ENCODE measurements at regions not wholly inside any gene's neighbourhood (a gene's known extent, or its start where the extent isn't known, plus 50 kb on each side); places are given as distances from the start of the nearest gene placed in this dataset.

- H3K9me3 Mint-ChIP-seq = peaks cover 4% of the 10 kb centered on the region
- DNase-seq (ENCODE audit: low read depth, low spot score) = no peak
- H3K4me3 Mint-ChIP-seq = no peak overlapping the region
- no peak for TF ChIP-seq CTCF (conservative IDR thresholded peaks at IDR 0.05)
- no peaks in the 10 kb centered on the region for H3K27me3 Mint-ChIP-seq (ENCODE audit: low read depth)
- peaks cover 4% of the 10 kb centered on the region for H3K36me3 Mint-ChIP-seq (ENCODE audit: low read depth)
- H3K4me1 Mint-ChIP-seq = peaks cover 6% of the 10 kb centered on the region
- no peak overlapping the region for H3K27ac Mint-ChIP-seq (ENCODE audit: unreplicated experiment)
Observed at GRCh38 chr13:39982745-39983144, 327.3 kb downstream of the COG6 start.

GRCh38 chr13:39985071-39985470 is 329.6 kb downstream of the COG6 start:
- DNase-seq (ENCODE audit: low read depth, low spot score) = no peak
- peaks cover 11% of the 10 kb centered on the region for H3K9me3 Mint-ChIP-seq
- peaks cover 17% of the 10 kb centered on the region for H3K4me1 Mint-ChIP-seq
- no peak overlapping the region for H3K4me3 Mint-ChIP-seq
- no peak for TF ChIP-seq CTCF (conservative IDR thresholded peaks at IDR 0.05)
- H3K27me3 Mint-ChIP-seq (ENCODE audit: low read depth) = no peaks in the 10 kb centered on the region
- H3K36me3 Mint-ChIP-seq (ENCODE audit: low read depth) = peaks cover 4% of the 10 kb centered on the region
- H3K27ac Mint-ChIP-seq (ENCODE audit: unreplicated experiment) = no peak overlapping the region

GRCh38 chr13:39988351-39988750 is 332.9 kb downstream of the COG6 start:
- DNase-seq (ENCODE audit: low read depth, low spot score) = no peak
- TF ChIP-seq CTCF (conservative IDR thresholded peaks at IDR 0.05) = no peak
- Mint-ChIP-seq H3K36me3 (ENCODE audit: low read depth) (peaks cover 4% of the 10 kb centered on the region), H3K9me3 (peaks cover 15% of the 10 kb centered on the region), H3K4me3 (peak overlapping the region; percentile 10), H3K27me3 (ENCODE audit: low read depth) (no peaks in the 10 kb centered on the region), H3K27ac (ENCODE audit: unreplicated experiment) (peak overlapping the region; percentile 55), H3K4me1 (peaks cover 17% of the 10 kb centered on the region)

GRCh38 chr13:39998166-39998565 is 342.7 kb downstream of the COG6 start:
- Mint-ChIP-seq H3K27me3 (ENCODE audit: low read depth) (no peaks in the 10 kb centered on the region), H3K36me3 (ENCODE audit: low read depth) (peaks cover 2% of the 10 kb centered on the region), H3K27ac (ENCODE audit: unreplicated experiment) (no peak overlapping the region), H3K9me3 (peaks cover 13% of the 10 kb centered on the region), H3K4me1 (peaks cover 3% of the 10 kb centered on the region), H3K4me3 (no peak overlapping the region)
- TF ChIP-seq CTCF (conservative IDR thresholded peaks at IDR 0.05) = no peak
- DNase-seq (ENCODE audit: low read depth, low spot score) = no peak

- no peak overlapping the region for H3K27ac Mint-ChIP-seq (ENCODE audit: unreplicated experiment)
- DNase-seq (ENCODE audit: low read depth, low spot score) = no peak
- peaks cover 14% of the 10 kb centered on the region for H3K9me3 Mint-ChIP-seq
- peaks cover 3% of the 10 kb centered on the region for H3K4me1 Mint-ChIP-seq
- H3K4me3 Mint-ChIP-seq = no peak overlapping the region
- no peaks in the 10 kb centered on the region for H3K27me3 Mint-ChIP-seq (ENCODE audit: low read depth)
- H3K36me3 Mint-ChIP-seq (ENCODE audit: low read depth) = peaks cover 2% of the 10 kb centered on the region
- no peak for TF ChIP-seq CTCF (conservative IDR thresholded peaks at IDR 0.05)
Observed at GRCh38 chr13:40002016-40002415, 346.6 kb downstream of the COG6 start.

GRCh38 chr13:40013554-40013953 is 358.1 kb downstream of the COG6 start:
- Mint-ChIP-seq H3K27me3 (ENCODE audit: low read depth) (no peaks in the 10 kb centered on the region), H3K4me3 (no peak overlapping the region), H3K9me3 (peaks cover 6% of the 10 kb centered on the region), H3K4me1 (no peaks in the 10 kb centered on the region), H3K27ac (ENCODE audit: unreplicated experiment) (no peak overlapping the region), H3K36me3 (ENCODE audit: low read depth) (peaks cover 2% of the 10 kb centered on the region)
- no peak for TF ChIP-seq CTCF (conservative IDR thresholded peaks at IDR 0.05)
- no peak for DNase-seq (ENCODE audit: low read depth, low spot score)

Data from neural crest cell (in vitro differentiated cells).